CD4-positive, alpha-beta T cell treated with Interleukin-6 at 100 ng/mL for 8 hours (primary cell): ENCODE measurements at regions not wholly inside any gene's neighbourhood (a gene's known extent, or its start where the extent isn't known, plus 50 kb on each side); places are given as distances from the start of the nearest gene placed in this dataset.

ENCODE experiments used
- DNase-seq: peaks from one replicate; pipeline ENCODE4 v3.0.0-alpha.2; 2020; ENCODE audit warnings: mixed read lengths, low spot score

GRCh38 chr1:13968361-13968760, 268.4 kb downstream of the PRDM2 start:
- no peak for DNase-seq

GRCh38 chr1:13970631-13971247, 270.8 kb downstream of the PRDM2 start:
- no peak for DNase-seq

- no peak for DNase-seq
Measured at GRCh38 chr1:13976485-13976884, 276.5 kb downstream of the PRDM2 start.

GRCh38 chr1:13981142-13981541, 281.2 kb downstream of the PRDM2 start:
- no peak for DNase-seq

- DNase-seq: no peak
Measured at GRCh38 chr1:13983393-13983792, 283.4 kb downstream of the PRDM2 start.

GRCh38 chr1:13990939-13991338, 291.0 kb downstream of the PRDM2 start:
- no peak for DNase-seq

GRCh38 chr1:13992489-13993285, 292.7 kb downstream of the PRDM2 start:
- DNase-seq: no peak

- DNase-seq: no peak
Measured at GRCh38 chr1:13994386-13994785, 294.4 kb downstream of the PRDM2 start.

GRCh38 chr1:13996334-13996733, 296.3 kb downstream of the PRDM2 start:
- no peak for DNase-seq

GRCh38 chr1:14003552-14003951, 303.6 kb downstream of the PRDM2 start:
- DNase-seq: no peak

- DNase-seq: no peak
Measured at GRCh38 chr1:14009582-14009981, 309.6 kb downstream of the PRDM2 start.

GRCh38 chr1:14010476-14010875, 310.5 kb downstream of the PRDM2 start:
- DNase-seq: no peak

GRCh38 chr1:14011132-14011531, 311.1 kb downstream of the PRDM2 start:
- DNase-seq: no peak

- DNase-seq: no peak
Measured at GRCh38 chr1:14011888-14012287, 311.9 kb downstream of the PRDM2 start.

GRCh38 chr1:14014929-14015328, 314.9 kb downstream of the PRDM2 start:
- DNase-seq: no peak

- no peak for DNase-seq
Measured at GRCh38 chr1:14015917-14016316, 315.9 kb downstream of the PRDM2 start.

- DNase-seq: no peak
Measured at GRCh38 chr1:14017531-14017961, 317.6 kb downstream of the PRDM2 start.

- DNase-seq: no peak
Measured at GRCh38 chr1:14019461-14019860, 319.5 kb downstream of the PRDM2 start.

- DNase-seq: no peak
Measured at GRCh38 chr1:14020006-14020405, 320.0 kb downstream of the PRDM2 start.

GRCh38 chr1:14027099-14027498, 327.1 kb downstream of the PRDM2 start:
- no peak for DNase-seq

- no peak for DNase-seq
Measured at GRCh38 chr1:14031461-14031860, 331.5 kb downstream of the PRDM2 start.

GRCh38 chr1:14034506-14034905, 334.5 kb downstream of the PRDM2 start:
- DNase-seq: no peak

GRCh38 chr1:14037101-14037847, 337.3 kb downstream of the PRDM2 start:
- DNase-seq: no peak
